ENCODE measurements at regions not wholly inside any gene's neighbourhood (a gene's known extent, or its start where the extent isn't known, plus 50 kb on each side); places are given as distances from the start of the nearest gene placed in this dataset.

GRCh38 chr6:145178391-145178790, 556.9 kb downstream of the EPM2A start:
- H3K4me3 ChIP-seq (ENCODE audit: low read depth, low read length) = no peak overlapping the region

GRCh38 chr6:145187491-145188206, 547.7 kb downstream of the EPM2A start:
- H3K4me3 ChIP-seq (ENCODE audit: low read depth, low read length) = no peak overlapping the region

GRCh38 chr6:145189836-145190235, 545.5 kb downstream of the EPM2A start:
- no peak overlapping the region for H3K4me3 ChIP-seq (ENCODE audit: low read depth, low read length)

- H3K4me3 ChIP-seq (ENCODE audit: low read depth, low read length) = no peak overlapping the region
Measured at GRCh38 chr6:145194389-145194788, 540.9 kb downstream of the EPM2A start.

GRCh38 chr6:145199961-145200360, 535.4 kb downstream of the EPM2A start:
- no peak overlapping the region for H3K4me3 ChIP-seq (ENCODE audit: low read depth, low read length)

GRCh38 chr6:145204301-145204700, 531.0 kb downstream of the EPM2A start:
- H3K4me3 ChIP-seq (ENCODE audit: low read depth, low read length) = no peak overlapping the region

- H3K4me3 ChIP-seq (ENCODE audit: low read depth, low read length) = no peak overlapping the region
Measured at GRCh38 chr6:145206247-145206907, 528.9 kb downstream of the EPM2A start.

- no peak overlapping the region for H3K4me3 ChIP-seq (ENCODE audit: low read depth, low read length)
Measured at GRCh38 chr6:145208474-145208873, 526.8 kb downstream of the EPM2A start.

GRCh38 chr6:145209272-145209671, 526.0 kb downstream of the EPM2A start:
- no peak overlapping the region for H3K4me3 ChIP-seq (ENCODE audit: low read depth, low read length)

- no peak overlapping the region for H3K4me3 ChIP-seq (ENCODE audit: low read depth, low read length)
Measured at GRCh38 chr6:145212813-145213212, 522.5 kb downstream of the EPM2A start.

- H3K4me3 ChIP-seq (ENCODE audit: low read depth, low read length) = no peak overlapping the region
Measured at GRCh38 chr6:145213614-145214013, 521.7 kb downstream of the EPM2A start.

- no peak overlapping the region for H3K4me3 ChIP-seq (ENCODE audit: low read depth, low read length)
Measured at GRCh38 chr6:145214570-145214969, 520.8 kb downstream of the EPM2A start.

- H3K4me3 ChIP-seq (ENCODE audit: low read depth, low read length) = no peak overlapping the region
Measured at GRCh38 chr6:145224450-145224849, 510.9 kb downstream of the EPM2A start.

- no peak overlapping the region for H3K4me3 ChIP-seq (ENCODE audit: low read depth, low read length)
Measured at GRCh38 chr6:145225500-145225899, 509.8 kb downstream of the EPM2A start.

- no peak overlapping the region for H3K4me3 ChIP-seq (ENCODE audit: low read depth, low read length)
Measured at GRCh38 chr6:145227593-145227992, 507.7 kb downstream of the EPM2A start.

GRCh38 chr6:145228962-145229582, 506.2 kb downstream of the EPM2A start:
- no peak overlapping the region for H3K4me3 ChIP-seq (ENCODE audit: low read depth, low read length)

- no peak overlapping the region for H3K4me3 ChIP-seq (ENCODE audit: low read depth, low read length)
Measured at GRCh38 chr6:145233955-145234354, 501.4 kb downstream of the EPM2A start.

- H3K4me3 ChIP-seq (ENCODE audit: low read depth, low read length) = no peak overlapping the region
Measured at GRCh38 chr6:145235207-145235606, 500.1 kb downstream of the EPM2A start.

- H3K4me3 ChIP-seq (ENCODE audit: low read depth, low read length) = no peak overlapping the region
Measured at GRCh38 chr6:145238787-145239186, 496.5 kb downstream of the EPM2A start.

GRCh38 chr6:145241039-145241438, 494.3 kb downstream of the EPM2A start:
- H3K4me3 ChIP-seq (ENCODE audit: low read depth, low read length) = no peak overlapping the region

- H3K4me3 ChIP-seq (ENCODE audit: low read depth, low read length) = no peak overlapping the region
Measured at GRCh38 chr6:145241721-145242120, 493.6 kb downstream of the EPM2A start.
